Activated T-cell treated with anti-CD3 and anti-CD28 coated beads, Interleukin-2, amount 50 U/mL, for 4 hours (primary cell): ENCODE measurements at regions not wholly inside any gene's neighbourhood (a gene's known extent, or its start where the extent isn't known, plus 50 kb on each side); places are given as distances from the start of the nearest gene placed in this dataset.
"Not testable (repeated sequence)": the region's sequence is repeated elsewhere in the genome, so short reads cannot be mapped to it uniquely, and the experiment has no call there.

Experiments used
- ATAC-seq, 2 donors: fragments of 200-7000 bp; cut with Tn5 transposase; one replicate each; pipeline ENCODE4 v1.10.0; 2021
- DNase-seq: peaks from one replicate; pipeline ENCODE4 v3.0.0-alpha.2; 2020
- H3K27me3 Mint-ChIP-seq: one replicate; pipeline ENCODE4 v1.8.0; 2021; ENCODE audit warnings: low read depth, mixed read lengths
- H3K36me3 Mint-ChIP-seq: one replicate; pipeline ENCODE4 v1.8.0; 2022; ENCODE audit warnings: mixed read lengths; ENCODE audit not compliant: insufficient read depth
- H3K4me1 Mint-ChIP-seq: one replicate; pipeline ENCODE4 v1.8.0; 2021; ENCODE audit warnings: low read depth, mixed read lengths
- H3K4me3 Mint-ChIP-seq: one replicate; pipeline ENCODE4 v1.8.0; 2021; ENCODE audit warnings: mild to moderate bottlenecking, moderate library complexity, mixed read lengths
- H3K9me3 Mint-ChIP-seq: one replicate; pipeline ENCODE4 v1.8.0; 2021; ENCODE audit warnings: mixed read lengths

DNA sequence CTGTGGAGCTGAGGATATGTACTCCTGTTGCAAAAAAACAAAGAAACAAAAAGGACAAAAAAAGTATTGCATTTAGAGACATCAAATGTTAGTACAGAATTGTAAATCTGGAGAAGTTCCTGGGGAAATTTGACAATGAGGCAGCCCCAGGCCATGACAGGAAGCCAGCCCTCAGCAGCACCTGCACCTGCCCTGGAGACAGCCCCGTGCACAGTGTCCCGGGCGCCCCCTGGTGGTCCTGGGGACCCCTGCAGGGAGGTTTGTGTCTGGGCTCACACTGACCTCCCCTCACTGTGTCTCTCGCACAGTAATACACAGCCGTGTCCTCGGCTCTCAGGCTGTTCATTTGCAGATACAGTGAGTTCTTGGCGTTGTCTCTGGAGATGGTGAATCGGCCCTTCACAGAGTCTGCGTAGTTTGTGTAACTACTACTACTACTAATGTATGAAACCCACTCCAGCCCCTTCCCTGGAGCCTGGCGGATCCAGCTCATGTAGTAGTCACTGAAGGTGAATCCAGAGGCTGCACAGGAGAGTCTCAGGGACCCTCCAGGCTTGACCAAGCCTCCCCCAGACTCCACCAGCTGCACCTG lies 590.1 kb downstream of the TMEM121 start:
- ATAC-seq, result peak in 1 of 2 donors; percentile 62
- not testable (repeated sequence) for H3K4me3 Mint-ChIP-seq, H3K9me3 Mint-ChIP-seq, H3K36me3 Mint-ChIP-seq
- Mint-ChIP-seq H3K27me3 (peaks cover 36% of the 10 kb centered on the region), H3K4me1 (peaks cover 11% of the 10 kb centered on the region)
- peak; percentile 43 for DNase-seq

DNA sequence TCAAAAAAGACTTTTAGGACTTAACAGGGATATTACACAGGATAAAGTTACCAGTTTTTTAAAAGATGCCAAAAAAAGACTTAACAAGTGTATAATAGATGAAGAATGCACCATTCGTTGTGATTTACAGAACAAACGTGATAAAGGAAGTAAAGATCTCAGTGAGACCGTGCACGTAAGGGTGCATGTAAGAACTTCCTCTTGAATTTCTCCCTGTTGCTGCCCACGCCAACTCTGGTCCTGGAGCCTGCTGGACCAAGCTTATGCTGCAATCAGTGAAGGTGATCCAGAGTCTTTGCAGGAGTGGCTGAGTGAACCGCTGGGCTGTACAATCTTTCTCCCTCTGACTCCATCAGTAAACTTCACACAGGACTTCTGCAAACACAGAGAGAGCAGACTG lies 593.7 kb downstream of the TMEM121 start:
- Mint-ChIP-seq H3K36me3 (no peaks in the 10 kb centered on the region), H3K9me3 (no peaks in the 10 kb centered on the region), H3K4me3 (no peak overlapping the region), H3K4me1 (peaks cover 11% of the 10 kb centered on the region), H3K27me3 (peaks cover 39% of the 10 kb centered on the region)
- ATAC-seq (no peak), DNase-seq (no peak)

DNA sequence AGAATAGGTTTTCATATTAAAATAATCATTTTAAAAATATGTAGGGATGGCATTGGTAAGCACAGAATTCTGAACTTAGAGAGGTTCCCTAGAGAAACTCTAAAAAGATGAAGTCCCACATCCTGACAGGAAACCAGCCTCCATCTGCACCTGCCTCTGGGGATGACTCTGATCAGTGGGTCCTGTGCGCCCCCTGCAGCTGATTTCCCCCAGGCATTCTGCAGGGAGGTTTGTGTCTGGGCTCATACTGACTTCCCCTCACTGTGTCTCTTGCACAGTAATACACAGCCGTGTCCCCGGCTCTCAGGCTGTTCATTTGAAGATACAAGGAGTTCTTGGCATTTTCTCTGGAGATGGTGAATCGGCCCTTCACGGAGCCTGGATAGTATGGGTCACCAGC lies 602.9 kb downstream of the TMEM121 start:
- H3K4me3 Mint-ChIP-seq, result no peak overlapping the region

DNA sequence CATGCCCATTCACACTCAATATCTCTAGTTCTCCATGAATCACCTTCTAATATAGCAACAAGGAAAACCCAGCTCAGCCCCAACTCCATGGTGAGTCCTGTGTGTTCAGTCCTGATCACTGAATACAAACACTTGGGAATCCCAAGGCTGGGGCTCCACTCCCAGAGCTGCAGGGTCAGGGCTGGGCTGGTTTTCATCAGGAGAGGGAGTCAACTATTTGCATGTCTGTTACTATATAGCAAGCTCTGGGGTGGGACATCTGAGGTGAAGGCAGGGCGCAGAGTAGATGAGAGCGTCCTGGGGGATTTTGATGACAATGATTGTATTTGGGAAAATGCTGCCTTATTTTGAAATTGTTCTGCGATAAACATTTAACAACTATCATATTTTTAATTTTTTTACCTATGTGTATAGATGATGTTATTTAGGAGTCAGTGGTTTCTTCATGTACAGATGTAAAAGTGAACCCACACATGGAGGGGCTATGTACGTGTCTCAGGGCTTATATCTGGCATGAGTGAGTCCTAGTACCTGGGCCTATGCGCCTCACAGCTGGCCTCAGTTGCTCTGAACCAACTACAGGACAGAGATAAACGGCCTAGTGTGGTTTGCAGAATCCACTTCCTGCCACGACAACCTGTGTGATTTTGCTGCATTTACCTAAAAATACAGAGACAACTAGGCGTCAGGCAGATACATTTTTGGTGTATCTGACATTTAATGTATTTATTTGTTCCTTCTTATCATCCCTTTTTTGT lies 603.7 kb downstream of the TMEM121 start:
- not testable (repeated sequence) for H3K4me3 Mint-ChIP-seq, DNase-seq, ATAC-seq, H3K36me3 Mint-ChIP-seq, H3K9me3 Mint-ChIP-seq
- Mint-ChIP-seq H3K4me1 (peaks cover 13% of the 10 kb centered on the region), H3K27me3 (peaks cover 15% of the 10 kb centered on the region)

More for the DNA sequence above, 602.9 kb downstream of the TMEM121 start:
- Mint-ChIP-seq H3K27me3 (peaks cover 19% of the 10 kb centered on the region), H3K9me3 (no peaks in the 10 kb centered on the region), H3K36me3 (no peaks in the 10 kb centered on the region), H3K4me1 (peaks cover 13% of the 10 kb centered on the region)
- no peak for ATAC-seq
- no peak for DNase-seq

DNA sequence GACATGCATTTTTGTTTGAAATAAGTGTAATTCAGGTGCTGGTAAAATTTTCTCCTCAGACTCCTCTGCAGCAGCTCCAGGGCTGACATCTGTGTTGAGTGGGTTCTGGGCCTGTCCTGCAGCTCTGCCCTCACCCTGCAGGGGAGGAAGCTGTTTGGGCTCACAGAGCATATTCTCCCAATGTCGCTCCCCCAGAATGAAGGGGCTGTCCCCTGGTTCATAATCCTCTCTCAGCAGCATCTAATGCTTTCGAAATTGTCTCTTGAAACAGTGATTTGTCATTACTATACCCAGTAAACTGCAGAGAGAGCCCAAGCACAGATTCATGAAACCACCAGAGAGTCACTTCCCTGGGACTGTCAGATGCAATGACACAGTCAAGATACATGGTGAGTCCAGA lies 606.7 kb downstream of the TMEM121 start:
- peak in 1 of 2 donors; percentile 56 for ATAC-seq
- not testable (repeated sequence) for H3K36me3 Mint-ChIP-seq, H3K27me3 Mint-ChIP-seq, H3K9me3 Mint-ChIP-seq, DNase-seq, H3K4me3 Mint-ChIP-seq
- peaks cover 13% of the 10 kb centered on the region for H3K4me1 Mint-ChIP-seq

DNA sequence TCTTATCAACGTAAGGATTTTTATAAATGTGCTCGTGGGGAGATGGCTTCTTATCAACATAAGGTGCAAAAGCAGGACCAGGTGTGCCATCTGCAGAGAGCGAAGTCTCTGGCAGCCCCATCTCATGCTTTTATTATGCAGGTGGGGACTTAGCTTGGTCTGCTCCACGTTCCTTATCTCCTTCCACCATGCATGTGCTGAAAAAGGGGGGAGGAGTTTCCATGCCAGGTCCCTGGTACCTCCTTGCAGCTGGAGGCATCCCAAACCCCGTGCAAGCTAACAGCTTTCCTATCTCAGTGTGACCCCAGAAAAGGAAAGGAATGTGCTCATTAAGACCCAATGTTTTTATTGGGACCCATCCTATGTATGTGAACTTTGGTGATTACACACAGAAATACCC lies 608.5 kb downstream of the TMEM121 start:
- no peaks in the 10 kb centered on the region for H3K9me3 Mint-ChIP-seq
- peaks cover 5% of the 10 kb centered on the region for H3K4me1 Mint-ChIP-seq
- ATAC-seq (no peak), DNase-seq (no peak)
- H3K27me3 Mint-ChIP-seq, result no peaks in the 10 kb centered on the region
- no peak overlapping the region for H3K4me3 Mint-ChIP-seq
- H3K36me3 Mint-ChIP-seq, result no peaks in the 10 kb centered on the region

DNA sequence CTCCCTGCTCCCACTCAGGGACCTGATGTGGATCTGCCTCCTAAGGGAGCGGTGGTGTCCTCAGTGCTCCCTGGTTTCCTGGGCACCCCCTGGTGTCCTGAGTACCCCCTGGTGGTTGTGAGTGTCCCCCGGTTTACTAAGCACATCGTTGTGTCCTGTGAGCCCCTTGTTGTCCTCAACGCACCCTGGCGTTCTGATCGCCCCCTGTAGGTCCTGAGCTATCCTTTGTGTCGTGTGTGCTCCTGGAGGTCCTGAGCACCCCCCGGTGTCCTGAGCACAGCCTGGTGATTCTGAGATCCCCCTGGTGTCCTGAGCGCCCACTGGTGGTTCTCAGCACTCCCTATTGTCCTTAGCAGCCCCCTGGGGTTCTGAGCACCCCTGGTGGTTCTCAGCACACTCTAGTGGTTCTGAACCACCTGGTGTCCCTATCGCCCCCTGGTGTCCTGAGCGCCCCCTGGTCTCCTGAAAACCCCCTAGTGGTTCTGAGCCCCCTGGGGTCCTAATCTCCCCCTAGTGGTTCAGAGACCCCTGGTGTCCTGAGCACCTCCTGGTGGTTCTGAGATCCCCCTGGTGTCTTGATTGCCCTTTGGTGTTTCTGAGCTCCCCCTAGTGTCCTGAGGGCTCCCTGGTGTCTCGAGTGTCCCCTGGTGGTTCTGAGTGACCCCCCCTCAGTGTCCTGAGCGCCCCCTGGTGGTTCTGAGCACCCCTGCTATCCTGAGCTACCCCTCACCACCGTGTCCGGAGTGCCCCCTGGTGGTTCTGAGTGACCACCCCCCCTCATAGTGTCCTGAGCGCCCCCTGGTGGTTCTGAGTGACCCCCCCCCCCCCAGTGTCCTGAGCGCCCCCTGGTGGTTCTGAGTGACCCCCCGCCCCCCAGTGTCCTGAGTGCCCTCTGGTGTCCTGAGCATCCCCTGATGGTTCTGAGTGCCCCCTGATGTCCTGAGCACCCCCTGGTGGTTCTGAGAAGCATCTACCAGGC lies 615.1 kb downstream of the TMEM121 start:
- no peak overlapping the region for H3K4me3 Mint-ChIP-seq
- H3K36me3 Mint-ChIP-seq, result no peaks in the 10 kb centered on the region
- no peak for DNase-seq
- no peaks in the 10 kb centered on the region for H3K4me1 Mint-ChIP-seq
- peak; percentile 21 to 30 for ATAC-seq
- peaks cover 2% of the 10 kb centered on the region for H3K27me3 Mint-ChIP-seq
- no peaks in the 10 kb centered on the region for H3K9me3 Mint-ChIP-seq

DNA sequence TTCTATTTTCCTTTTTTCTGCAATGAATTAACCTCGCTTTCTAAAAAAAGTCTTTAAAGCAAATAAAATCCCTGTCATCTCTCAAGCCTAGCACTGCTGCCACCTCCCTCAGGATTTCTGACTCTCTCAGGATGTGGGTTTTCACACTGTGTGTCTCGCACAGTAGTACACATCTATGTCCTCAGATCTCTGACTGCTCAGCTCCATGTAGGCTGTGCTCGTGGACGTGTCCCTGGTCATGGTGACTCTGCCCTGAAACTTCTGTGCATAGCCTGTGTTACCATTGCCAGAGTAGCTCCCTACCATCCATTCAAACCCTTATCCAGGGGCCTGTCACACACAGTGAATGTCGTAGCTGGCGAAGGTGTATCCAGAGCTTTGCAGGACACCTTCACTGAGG lies 619.3 kb downstream of the TMEM121 start:
- peak in 1 of 2 donors; percentile 32 for ATAC-seq
- not testable (repeated sequence) for H3K36me3 Mint-ChIP-seq, H3K9me3 Mint-ChIP-seq, DNase-seq, H3K4me1 Mint-ChIP-seq, H3K4me3 Mint-ChIP-seq
- peaks cover 11% of the 10 kb centered on the region for H3K27me3 Mint-ChIP-seq

DNA sequence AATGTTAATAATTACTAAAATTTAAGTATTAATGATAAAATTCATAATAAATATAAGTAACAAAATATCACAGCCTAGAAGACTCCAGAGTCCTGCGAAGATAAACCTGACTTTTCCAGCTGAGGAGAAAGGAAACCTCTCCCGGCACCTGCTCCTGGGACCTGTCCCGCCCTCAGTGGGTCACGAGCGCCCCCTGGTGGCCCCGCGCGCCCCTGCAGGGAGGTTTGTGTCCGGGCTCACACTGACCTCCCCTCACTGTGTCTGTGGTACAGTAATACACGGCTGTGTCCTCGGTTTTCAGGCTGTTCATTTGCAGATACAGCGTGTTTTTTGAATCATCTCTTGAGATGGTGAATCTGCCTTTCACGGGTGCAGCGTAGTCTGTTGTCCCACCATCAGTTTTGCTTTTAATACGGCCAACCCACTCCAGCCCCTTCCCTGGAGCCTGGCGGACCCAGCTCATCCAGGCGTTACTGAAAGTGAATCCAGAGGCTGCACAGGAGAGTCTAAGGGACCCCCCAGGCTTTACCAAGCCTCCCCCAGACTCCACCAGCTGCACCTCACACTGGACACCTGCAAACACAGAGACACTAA lies 627.1 kb downstream of the TMEM121 start:
- H3K9me3 Mint-ChIP-seq, H3K4me1 Mint-ChIP-seq, ATAC-seq, H3K4me3 Mint-ChIP-seq, H3K36me3 Mint-ChIP-seq: not testable (repeated sequence)
- H3K27me3 Mint-ChIP-seq, result peaks cover 10% of the 10 kb centered on the region
- peak; percentile 89 for DNase-seq

DNA sequence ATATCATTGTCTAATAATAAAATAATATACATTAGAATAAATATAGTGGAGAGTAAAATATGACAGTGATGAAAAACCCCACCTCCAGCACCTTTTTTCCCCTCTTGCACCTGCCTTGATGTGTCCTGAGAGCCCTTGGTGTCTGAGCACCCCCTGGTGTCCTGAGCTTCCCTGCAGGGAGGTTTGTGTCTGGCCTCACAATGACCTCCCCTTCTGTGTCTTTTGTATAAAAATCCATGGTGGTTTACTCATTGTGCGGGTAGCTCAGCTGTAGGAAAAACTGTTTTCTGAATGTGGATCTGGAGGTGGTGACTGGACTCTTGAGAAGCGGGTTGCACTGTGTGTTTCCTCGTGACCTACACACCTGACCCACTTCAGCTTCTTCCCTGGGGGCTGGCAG lies 636.9 kb downstream of the TMEM121 start:
- Mint-ChIP-seq H3K4me1 (peaks cover 14% of the 10 kb centered on the region), H3K36me3 (no peaks in the 10 kb centered on the region), H3K27me3 (peaks cover 37% of the 10 kb centered on the region), H3K4me3 (peak overlapping the region; percentile 12), H3K9me3 (no peaks in the 10 kb centered on the region)
- DNase-seq, result no peak
- ATAC-seq, result no peak

DNA sequence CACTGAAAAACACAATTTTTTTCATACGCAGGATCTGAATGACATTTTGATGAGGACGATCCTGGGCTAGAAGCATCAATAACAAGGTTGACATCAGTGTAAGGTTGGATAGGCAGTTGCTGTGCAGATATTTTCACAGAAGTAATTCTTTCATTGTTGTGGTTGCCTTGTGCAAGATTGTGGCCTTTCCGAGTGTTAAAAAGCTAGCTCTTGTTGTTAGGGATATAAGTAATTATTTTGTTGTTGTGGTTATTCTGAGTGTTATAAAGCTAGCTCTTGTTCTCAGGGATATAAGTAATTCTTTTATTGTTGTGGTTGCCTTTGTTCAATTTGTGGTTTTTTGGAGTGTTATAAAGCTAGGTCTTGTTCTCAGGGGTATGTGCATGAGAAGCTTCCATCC lies 637.4 kb downstream of the TMEM121 start:
- H3K4me3 Mint-ChIP-seq, ATAC-seq, DNase-seq, H3K36me3 Mint-ChIP-seq, H3K9me3 Mint-ChIP-seq: not testable (repeated sequence)
- Mint-ChIP-seq H3K4me1 (peaks cover 14% of the 10 kb centered on the region), H3K27me3 (peaks cover 33% of the 10 kb centered on the region)

DNA sequence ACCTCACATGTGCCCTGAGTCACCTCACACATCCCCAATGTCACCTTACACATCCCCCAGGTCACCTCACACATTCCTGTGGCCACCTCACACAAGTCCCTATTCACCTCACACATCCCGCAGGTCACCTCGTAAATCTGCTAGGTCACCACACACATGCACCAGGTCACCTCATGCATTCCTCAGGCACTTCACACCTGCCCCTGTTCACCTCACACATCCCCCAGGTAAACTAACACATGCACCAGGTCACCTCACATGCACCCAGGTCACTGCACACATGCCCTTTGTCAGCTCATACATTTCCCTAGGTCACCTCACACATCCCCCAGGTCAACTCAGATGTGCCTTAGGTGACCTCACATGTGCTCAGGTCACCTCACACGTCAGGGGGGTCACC lies 639.8 kb downstream of the TMEM121 start:
- H3K27me3 Mint-ChIP-seq, result peaks cover 19% of the 10 kb centered on the region
- ATAC-seq, result no peak

DNA sequence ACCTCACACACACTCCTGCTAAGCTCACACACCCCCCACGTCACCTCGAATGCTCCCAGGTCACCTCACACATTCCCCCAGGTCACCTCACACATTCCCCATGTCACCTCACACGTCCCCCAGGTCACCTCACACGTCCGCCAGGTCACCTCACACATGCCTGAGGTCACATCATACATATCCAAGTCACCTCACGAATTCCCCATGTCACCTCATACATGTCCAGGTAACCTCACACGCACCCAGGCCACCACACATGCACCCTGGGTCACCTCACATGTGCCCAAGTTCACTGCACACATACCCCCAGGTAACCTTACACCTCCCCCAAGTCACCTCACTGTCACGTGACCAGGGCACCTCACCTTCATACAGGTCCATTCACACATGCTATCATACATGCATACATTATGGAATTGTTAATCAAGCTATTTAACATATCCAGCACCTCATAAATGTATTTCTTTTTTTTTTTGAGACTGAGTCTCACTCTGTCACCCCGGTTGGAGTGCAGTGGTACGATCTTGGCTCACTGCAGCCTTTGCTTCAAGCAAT lies 640.3 kb downstream of the TMEM121 start:
- H3K4me3 Mint-ChIP-seq, result no peak overlapping the region
- H3K9me3 Mint-ChIP-seq, result no peaks in the 10 kb centered on the region
- no peaks in the 10 kb centered on the region for H3K36me3 Mint-ChIP-seq
- peaks cover 16% of the 10 kb centered on the region for H3K27me3 Mint-ChIP-seq
- ATAC-seq, result no peak
- no peak for DNase-seq
- H3K4me1 Mint-ChIP-seq, result peaks cover 21% of the 10 kb centered on the region

More for the DNA sequence above, 639.8 kb downstream of the TMEM121 start:
- DNase-seq, result no peak
- no peaks in the 10 kb centered on the region for H3K36me3 Mint-ChIP-seq
- H3K4me3 Mint-ChIP-seq, result no peak overlapping the region
- H3K9me3 Mint-ChIP-seq, result no peaks in the 10 kb centered on the region
- H3K4me1 Mint-ChIP-seq, result peaks cover 21% of the 10 kb centered on the region

DNA sequence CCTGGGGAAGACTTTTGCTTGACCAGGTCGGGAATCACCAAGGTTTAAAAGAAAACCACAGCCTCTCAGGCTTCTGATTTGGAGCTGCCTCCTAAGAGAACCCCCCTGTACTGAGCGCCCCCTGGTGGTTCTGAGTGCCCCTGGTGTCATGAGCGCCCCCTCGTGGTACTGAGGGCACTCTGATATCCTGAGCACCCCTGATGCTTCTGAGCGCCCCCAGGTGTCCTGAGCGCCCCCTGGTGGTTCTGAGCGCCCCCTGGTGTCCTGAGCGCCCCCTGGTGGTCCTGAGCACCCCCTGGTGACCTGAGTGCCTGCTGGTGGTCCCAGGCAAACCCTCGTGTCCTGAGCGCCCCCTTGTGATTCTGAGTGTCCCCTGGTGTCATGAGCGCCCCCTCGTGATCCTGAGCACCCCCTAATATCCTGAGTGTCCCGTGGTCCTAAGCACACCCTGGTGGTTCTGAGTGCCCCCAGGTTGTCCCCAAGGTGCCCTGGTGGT lies 643.8 kb downstream of the TMEM121 start:
- H3K9me3 Mint-ChIP-seq, ATAC-seq, H3K4me3 Mint-ChIP-seq, H3K36me3 Mint-ChIP-seq, H3K27me3 Mint-ChIP-seq: not testable (repeated sequence)
- peak; percentile 51 for DNase-seq
- H3K4me1 Mint-ChIP-seq, result peaks cover 30% of the 10 kb centered on the region
